Cardiac fibroblast (primary cell): ENCODE measurements at regions not wholly inside any gene's neighbourhood (a gene's known extent, or its start where the extent isn't known, plus 50 kb on each side); places are given as distances from the start of the nearest gene placed in this dataset.

Experiments used
- DNase-seq, 2 donors: peaks; one replicate each; pipeline versions ENCODE4 v3.0.0 to v3.0.0-alpha.2; 2010; ENCODE audit warnings: low read depth in 2 of 2
- H3K4me3 ChIP-seq, 2 donors: replicated peaks in 1 of 2; 1 replicate in 1 of 2; 2 replicates in 1 of 2; pipeline ENCODE4 v1.5.1; 2011; ENCODE audit warnings: low read depth in 2 of 2, low read length in 2 of 2, mild to moderate bottlenecking in 2 of 2, moderate library complexity in 1 of 2
- TF ChIP-seq, protein P1 (sequence below): IDR thresholded peaks from one replicate; pipeline ENCODE4 v1.5.1; 2011; ENCODE audit warnings: low read depth, mild to moderate bottlenecking, low read length, inconsistent platforms

DNA sequence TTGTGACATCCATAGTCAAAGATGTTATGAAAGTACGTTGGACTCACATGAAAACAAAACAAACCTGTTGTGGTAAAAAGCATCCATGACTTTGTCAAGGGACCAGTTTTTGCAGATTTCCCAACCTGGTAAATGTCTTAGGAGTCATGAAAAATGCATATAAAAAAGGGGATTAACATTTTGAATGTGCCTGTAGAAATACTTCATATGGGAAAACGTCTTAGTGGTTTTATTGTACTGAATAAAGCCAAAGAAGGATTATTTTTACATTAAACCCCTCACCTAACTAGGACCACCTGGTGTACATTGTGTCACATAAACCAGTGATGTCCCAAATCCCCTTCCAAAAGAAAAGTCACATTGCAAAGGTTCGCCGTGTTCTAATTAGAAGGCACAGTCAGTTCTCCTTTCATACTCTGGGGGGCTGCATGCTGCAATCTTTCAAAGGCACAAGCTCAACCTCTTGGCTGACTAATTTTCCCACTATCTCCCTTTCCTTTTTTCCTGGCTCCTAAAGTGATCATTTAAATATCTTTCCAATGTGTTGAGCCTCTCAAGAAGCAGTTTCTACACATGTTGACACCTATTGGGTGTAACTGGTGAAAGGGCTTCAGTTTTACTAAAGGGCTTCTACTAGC lies 119.8 kb upstream of the SPAG17 start:
- DNase-seq = peak; percentile 10 to 11
- no peak overlapping the region for H3K4me3 ChIP-seq
- TF ChIP-seq, protein P1, sequence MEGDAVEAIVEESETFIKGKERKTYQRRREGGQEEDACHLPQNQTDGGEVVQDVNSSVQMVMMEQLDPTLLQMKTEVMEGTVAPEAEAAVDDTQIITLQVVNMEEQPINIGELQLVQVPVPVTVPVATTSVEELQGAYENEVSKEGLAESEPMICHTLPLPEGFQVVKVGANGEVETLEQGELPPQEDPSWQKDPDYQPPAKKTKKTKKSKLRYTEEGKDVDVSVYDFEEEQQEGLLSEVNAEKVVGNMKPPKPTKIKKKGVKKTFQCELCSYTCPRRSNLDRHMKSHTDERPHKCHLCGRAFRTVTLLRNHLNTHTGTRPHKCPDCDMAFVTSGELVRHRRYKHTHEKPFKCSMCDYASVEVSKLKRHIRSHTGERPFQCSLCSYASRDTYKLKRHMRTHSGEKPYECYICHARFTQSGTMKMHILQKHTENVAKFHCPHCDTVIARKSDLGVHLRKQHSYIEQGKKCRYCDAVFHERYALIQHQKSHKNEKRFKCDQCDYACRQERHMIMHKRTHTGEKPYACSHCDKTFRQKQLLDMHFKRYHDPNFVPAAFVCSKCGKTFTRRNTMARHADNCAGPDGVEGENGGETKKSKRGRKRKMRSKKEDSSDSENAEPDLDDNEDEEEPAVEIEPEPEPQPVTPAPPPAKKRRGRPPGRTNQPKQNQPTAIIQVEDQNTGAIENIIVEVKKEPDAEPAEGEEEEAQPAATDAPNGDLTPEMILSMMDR = peak; percentile 53

DNA sequence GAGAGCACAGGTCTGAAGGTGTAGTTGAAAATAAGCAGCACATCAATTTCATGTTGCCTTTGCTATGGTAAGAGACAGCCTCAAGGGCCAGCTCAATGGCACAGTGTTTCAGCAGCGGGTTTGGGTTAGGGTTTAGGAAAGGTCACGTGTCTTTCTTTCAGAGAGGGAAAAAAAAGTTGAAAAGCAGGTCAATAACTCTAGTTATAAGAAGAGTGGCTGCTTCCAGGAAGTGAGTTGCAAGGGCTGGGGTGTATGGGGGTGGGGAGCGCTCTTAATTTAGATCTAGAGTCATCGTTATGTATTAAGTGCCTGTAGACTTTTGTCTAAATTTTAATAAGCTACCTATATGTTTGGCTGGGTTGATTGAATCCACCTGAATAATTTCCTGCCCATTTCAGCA lies 118.5 kb upstream of the SPAG17 start:
- DNase-seq = no peak
- TF ChIP-seq, protein P1 = no peak
- no peak overlapping the region for H3K4me3 ChIP-seq

DNA sequence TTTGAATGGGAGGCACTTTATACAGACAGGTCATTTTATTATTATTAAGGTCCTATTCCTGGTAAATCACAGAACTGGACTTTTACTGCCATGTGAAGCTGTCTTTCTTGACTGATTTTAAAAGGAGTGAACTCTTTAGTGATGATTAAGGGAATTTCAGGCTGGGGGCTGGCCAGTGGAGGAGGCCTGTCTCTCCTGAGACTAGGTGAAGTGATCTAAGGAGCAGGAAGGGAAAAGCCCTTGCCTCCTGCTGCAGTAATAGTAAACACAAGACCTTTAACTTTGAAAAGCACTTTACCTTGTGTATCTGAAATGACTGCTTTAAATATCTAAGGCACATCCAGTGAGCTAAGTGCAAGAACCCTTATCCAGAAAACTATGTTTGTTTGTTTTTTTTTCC lies 118.0 kb upstream of the SPAG17 start:
- TF ChIP-seq, protein P1 = no peak
- DNase-seq = no peak
- H3K4me3 ChIP-seq = no peak overlapping the region

DNA sequence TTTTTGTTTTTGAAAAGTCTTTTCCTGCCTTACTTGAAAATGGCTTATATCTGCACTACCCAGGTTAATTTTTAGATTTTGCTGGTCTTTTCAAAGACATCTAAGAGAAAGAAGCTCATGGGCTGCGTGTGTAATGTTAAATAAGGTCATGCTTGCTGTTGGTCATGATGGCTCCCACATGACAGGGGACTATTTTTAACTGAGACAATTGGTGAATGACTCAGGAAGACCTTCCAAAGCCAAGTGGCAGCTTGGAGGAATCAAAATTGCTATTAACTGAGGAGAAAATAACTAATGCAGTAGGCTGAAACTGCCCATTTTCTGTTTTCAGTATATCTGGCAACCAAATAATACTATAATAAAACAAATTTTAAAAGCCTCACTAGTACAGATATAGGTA lies 117.1 kb upstream of the SPAG17 start:
- DNase-seq = peak in 1 of 2 donors; percentile 15
- no peak overlapping the region for H3K4me3 ChIP-seq
- TF ChIP-seq, protein P1 = no peak

DNA sequence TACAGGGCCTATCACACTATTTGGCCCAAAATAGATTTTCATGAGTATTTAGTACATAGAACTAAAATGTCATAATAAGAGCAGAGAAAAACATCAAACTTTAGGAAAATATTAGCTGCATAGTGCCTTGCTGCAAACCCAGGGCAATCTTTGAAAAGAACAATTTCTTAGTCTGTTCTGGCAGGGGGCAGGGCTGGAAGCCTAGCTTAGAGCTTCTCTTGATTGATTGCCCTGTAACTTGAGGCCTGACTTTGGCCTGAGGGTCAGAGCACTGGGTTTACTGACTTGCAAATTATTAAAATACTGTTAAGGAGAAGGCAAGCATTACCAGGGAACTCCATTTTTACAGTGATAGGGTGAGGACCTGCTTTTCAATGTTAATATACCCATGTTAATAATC lies 115.8 kb upstream of the SPAG17 start:
- no peak for DNase-seq
- no peak overlapping the region for H3K4me3 ChIP-seq
- TF ChIP-seq, protein P1 = no peak

DNA sequence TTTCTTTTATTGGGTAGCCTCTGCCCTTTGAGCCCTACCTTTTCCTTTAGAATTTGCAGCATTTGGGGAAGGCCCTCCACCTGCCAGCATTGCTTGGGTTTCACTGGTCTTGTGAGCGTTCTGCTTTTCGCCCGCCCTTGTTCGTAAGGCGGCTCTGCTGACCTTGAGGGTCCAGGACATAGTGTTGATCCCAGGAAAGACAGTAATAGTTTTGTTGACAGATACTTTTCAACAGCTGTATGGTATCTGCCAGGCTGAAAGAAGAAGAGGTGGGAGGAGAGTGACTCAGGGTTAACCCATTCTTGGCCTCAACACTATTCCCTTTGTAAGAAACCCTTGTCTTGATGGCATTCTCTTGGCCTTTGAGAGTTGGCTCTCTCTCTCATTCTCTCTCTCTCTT lies 113.4 kb upstream of the SPAG17 start:
- TF ChIP-seq, protein P1 = no peak
- H3K4me3 ChIP-seq = no peak overlapping the region
- no peak for DNase-seq

DNA sequence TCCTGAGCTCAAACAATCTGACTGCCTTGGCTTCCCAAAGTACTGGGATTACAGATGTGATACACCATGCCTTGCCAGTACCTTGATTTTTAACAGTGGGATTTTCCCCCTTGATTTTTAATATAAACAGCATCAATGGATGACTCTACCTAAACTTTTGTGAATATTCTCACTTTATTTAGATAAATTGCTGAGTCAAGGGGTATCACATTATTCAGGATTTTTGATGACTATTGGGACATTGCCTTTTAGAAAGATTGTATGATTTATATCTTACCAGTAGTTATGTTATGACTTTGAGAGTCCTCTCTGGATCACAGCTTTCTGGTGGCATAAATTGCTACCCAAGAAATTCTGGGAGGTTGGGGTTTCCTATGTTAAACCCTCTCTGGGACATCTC lies 112.5 kb upstream of the SPAG17 start:
- H3K4me3 ChIP-seq = no peak overlapping the region
- no peak for DNase-seq
- TF ChIP-seq, protein P1 = no peak
